RWPE1 (cell line): ENCODE measurements at regions not wholly inside any gene's neighbourhood (a gene's known extent, or its start where the extent isn't known, plus 50 kb on each side); places are given as distances from the start of the nearest gene placed in this dataset.

Experiments used
- CTCF ChIA-PET: fragments of 350-600 bp; sonication (Branson Sonifier 250); formaldehyde crosslinking; extraction: SDS; loops from one replicate; lab custom pipeline; 2021; lab: Yijun Ruan, JAX
- POLR2A ChIA-PET: fragments of 400-600 bp; formaldehyde crosslinking; extraction: SDS; loops from one replicate; lab custom pipeline; 2020; ENCODE audit warnings: antibody characterized with exemption; ENCODE audit not compliant: low non-redundant PET; lab: Yijun Ruan, JAX
- DNase-seq: peaks from one replicate; pipeline ENCODE4 v3.0.0; 2012; ENCODE audit warnings: low spot score
- H3K27ac ChIP-seq: fragments of 450-650 bp; 2 replicates; pipeline ENCODE4 v1.5.1; 2017
- CTCF ChIP-seq: fragments of 450-650 bp; conservative IDR thresholded peaks from 2 replicates; pipeline ENCODE4 v1.5.1; 2017; ENCODE audit warnings: low read depth, mild to moderate bottlenecking

- CTCF ChIA-PET = interaction anchor here (0.7 kb wide), 1 partner anchor 62 kb away, joined by 3 read pairs; no protein-coding TSS in a partner anchor
- no peak overlapping the region for H3K27ac ChIP-seq
- TF ChIP-seq CTCF = no peak
- POLR2A ChIA-PET = no interaction called here
- DNase-seq = no peak
These were observed 371.5 kb downstream of the MLLT3 start for GRCh38 chr9:20250791-20251190.

- POLR2A ChIA-PET = no interaction called here
- DNase-seq = no peak
- CTCF ChIA-PET = no interaction called here
- TF ChIP-seq CTCF = no peak
- H3K27ac ChIP-seq = no peak overlapping the region
These were observed 378.0 kb downstream of the MLLT3 start for GRCh38 chr9:20244271-20244670.

DNA sequence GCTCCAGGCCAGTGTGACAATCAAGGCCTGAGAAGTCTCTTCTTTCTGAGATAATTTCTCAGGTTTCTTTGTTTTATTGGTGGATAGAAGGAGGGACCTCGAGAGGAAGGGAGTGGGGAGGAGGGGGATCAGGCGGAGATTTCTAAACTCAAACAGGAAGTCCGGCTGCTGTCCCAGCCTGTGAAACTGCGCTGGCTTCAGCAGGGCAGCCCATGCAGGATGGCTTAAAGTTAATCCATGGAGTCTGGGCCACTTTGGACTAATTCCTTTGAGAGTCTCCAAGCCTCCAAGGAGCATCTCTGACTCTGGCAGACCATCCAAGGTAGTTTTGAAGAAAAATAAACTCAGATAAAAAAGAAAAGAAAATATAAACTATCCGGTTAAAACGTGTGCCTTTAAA is 378.5 kb downstream of the MLLT3 start:
- CTCF ChIA-PET = no interaction called here
- no peak for DNase-seq

GRCh38 chr9:20242510-20243189 is 379.6 kb downstream of the MLLT3 start:
- no peak for TF ChIP-seq CTCF
- CTCF ChIA-PET = interaction anchor here (0.6 kb wide), 1 partner anchor 887 kb away, joined by 3 read pairs; no protein-coding TSS in a partner anchor
- no peak for DNase-seq
- no peak overlapping the region for H3K27ac ChIP-seq
- POLR2A ChIA-PET = no interaction called here

More for the DNA sequence above, 378.5 kb downstream of the MLLT3 start:
- POLR2A ChIA-PET = no interaction called here
- H3K27ac ChIP-seq = no peak overlapping the region
- no peak for TF ChIP-seq CTCF

- CTCF ChIA-PET = no interaction called here
- no peak overlapping the region for H3K27ac ChIP-seq
- no peak for DNase-seq
- TF ChIP-seq CTCF = no peak
- POLR2A ChIA-PET = no interaction called here
These were observed 381.8 kb downstream of the MLLT3 start for GRCh38 chr9:20240498-20240897.

DNA sequence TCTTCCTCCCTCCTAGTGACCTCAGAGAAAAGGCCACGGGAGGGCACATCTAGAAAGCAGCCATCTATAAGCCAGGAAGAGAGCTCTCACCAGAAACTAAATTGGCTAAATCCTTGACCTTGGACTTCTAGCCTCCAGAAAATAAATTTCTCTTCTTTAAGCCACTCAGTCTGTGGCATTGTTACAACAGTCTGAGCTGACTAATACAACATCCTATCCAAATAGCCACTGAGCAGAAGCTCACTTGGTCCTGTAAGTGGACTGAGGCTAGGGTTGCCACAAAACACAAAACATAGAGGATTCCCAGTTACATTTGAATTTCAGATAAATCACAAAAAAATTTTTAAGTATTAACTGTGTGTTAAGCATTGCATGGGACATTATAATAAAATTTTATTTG is 383.4 kb downstream of the MLLT3 start:
- TF ChIP-seq CTCF = no peak
- no peak for DNase-seq
- POLR2A ChIA-PET = no interaction called here
- CTCF ChIA-PET = interaction anchor here (0.6 kb wide), 1 partner anchor 1965 kb away, joined by 3 read pairs; no protein-coding TSS in a partner anchor
- no peak overlapping the region for H3K27ac ChIP-seq
